ENCODE measurements at regions not wholly inside any gene's neighbourhood (a gene's known extent, or its start where the extent isn't known, plus 50 kb on each side); places are given as distances from the start of the nearest gene placed in this dataset.

DNA sequence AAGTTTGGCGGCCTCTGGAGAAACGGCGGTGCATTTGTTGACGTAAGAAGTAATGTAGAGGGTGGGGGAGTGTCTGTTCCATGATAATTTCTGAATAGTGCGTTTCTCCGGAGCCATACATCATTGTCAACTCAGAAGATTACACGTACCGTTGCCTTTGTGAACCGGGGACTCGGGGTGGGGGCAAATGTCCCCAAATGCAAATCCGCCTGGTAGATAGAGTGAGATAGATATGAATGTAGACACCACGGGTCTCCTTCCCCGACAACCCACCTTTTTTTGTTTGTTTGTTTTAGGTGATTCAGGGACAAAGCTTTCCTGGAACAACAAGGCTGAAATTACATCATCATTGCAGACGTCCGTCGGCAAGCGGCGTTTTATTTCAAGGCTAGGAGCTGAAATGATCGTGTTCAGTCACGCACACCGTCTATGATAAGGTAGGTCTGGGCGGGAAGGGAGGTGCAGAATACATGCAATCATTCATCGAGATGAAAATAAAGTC lies 96.0 kb upstream of the PPP2R3B start:
- Mint-ChIP-seq H3K27me3 (ENCODE audit: low read depth in 3 of 3) (peaks cover 0 to 3% (median 0%) of the 10 kb centered on the region in 3 donors), H3K4me3 (no peak overlapping the region), H3K36me3 (no peaks in the 10 kb centered on the region), H3K4me1 (no peaks in the 10 kb centered on the region), H3K9me3 (peaks cover 12 to 54% (median 27%) of the 10 kb centered on the region in 7 donors), H3K27ac (no peak overlapping the region)
- H3K27ac ChIP-seq (ENCODE audit: low read depth in 1 of 2, low read length in 2 of 2), result no peak overlapping the region
- H3K9me3 ChIP-seq (replicated peaks in 1 of 2; ENCODE audit: control insufficient read depth in 1 of 2, insufficient read depth in 1 of 2, low read length in 2 of 2), result peaks cover 6 to 56% of the 10 kb centered on the region in 2 donors
- 91% methylated on average over 13 of the region's 23 CpGs for WGBS (ENCODE audit: insufficient coverage)
- TF ChIP-seq, protein P1, sequence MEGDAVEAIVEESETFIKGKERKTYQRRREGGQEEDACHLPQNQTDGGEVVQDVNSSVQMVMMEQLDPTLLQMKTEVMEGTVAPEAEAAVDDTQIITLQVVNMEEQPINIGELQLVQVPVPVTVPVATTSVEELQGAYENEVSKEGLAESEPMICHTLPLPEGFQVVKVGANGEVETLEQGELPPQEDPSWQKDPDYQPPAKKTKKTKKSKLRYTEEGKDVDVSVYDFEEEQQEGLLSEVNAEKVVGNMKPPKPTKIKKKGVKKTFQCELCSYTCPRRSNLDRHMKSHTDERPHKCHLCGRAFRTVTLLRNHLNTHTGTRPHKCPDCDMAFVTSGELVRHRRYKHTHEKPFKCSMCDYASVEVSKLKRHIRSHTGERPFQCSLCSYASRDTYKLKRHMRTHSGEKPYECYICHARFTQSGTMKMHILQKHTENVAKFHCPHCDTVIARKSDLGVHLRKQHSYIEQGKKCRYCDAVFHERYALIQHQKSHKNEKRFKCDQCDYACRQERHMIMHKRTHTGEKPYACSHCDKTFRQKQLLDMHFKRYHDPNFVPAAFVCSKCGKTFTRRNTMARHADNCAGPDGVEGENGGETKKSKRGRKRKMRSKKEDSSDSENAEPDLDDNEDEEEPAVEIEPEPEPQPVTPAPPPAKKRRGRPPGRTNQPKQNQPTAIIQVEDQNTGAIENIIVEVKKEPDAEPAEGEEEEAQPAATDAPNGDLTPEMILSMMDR (IDR thresholded peaks at IDR 0.05), result no peak
- H3K27me3 ChIP-seq (ENCODE audit: control insufficient read depth in 2 of 2, insufficient read depth in 2 of 2, low read length in 2 of 2), result no peaks in the 10 kb centered on the region
- no peaks in the 10 kb centered on the region for H4K20me1 ChIP-seq (ENCODE audit: insufficient read depth, low read length)
- no peaks in the 10 kb centered on the region for H3K36me3 ChIP-seq (replicated peaks in 1 of 2; ENCODE audit: control insufficient read depth in 1 of 2, insufficient read depth in 2 of 2, low read length in 2 of 2)
- no peak overlapping the region for H3K4me2 ChIP-seq (replicated peaks; ENCODE audit: extremely low read depth, low read length, poor library complexity, severe bottlenecking)
- no peak overlapping the region for H3K9ac ChIP-seq (ENCODE audit: insufficient read depth, low read length, poor library complexity, severe bottlenecking)
- DNase-seq, result no peak
- H2AFZ ChIP-seq (ENCODE audit: insufficient read depth, low read depth, low read length, poor library complexity, severe bottlenecking), result no peak overlapping the region
- H3K4me3 ChIP-seq (replicated peaks in 1 of 3; ENCODE audit: low read depth in 2 of 3, low read length in 3 of 3), result no peak overlapping the region
- no peaks in the 10 kb centered on the region for H3K4me1 ChIP-seq (ENCODE audit: control insufficient read depth in 1 of 2, insufficient read depth in 2 of 2, low read length in 2 of 2)
- no peaks in the 10 kb centered on the region for H3K79me2 ChIP-seq (ENCODE audit: insufficient read depth, low read length)
- intact Hi-C loops (cut with micrococcal nuclease), result no loop called here

- H3K9me3 ChIP-seq (replicated peaks in 1 of 2; ENCODE audit: control insufficient read depth in 1 of 2, insufficient read depth in 1 of 2, low read length in 2 of 2), result peaks cover 6 to 49% of the 10 kb centered on the region in 2 donors
- H3K9ac ChIP-seq (ENCODE audit: insufficient read depth, low read length, poor library complexity, severe bottlenecking), result no peak overlapping the region
- H3K4me3 ChIP-seq (replicated peaks in 1 of 3; ENCODE audit: low read depth in 2 of 3, low read length in 3 of 3), result no peak overlapping the region
- no peaks in the 10 kb centered on the region for H4K20me1 ChIP-seq (ENCODE audit: insufficient read depth, low read length)
- Mint-ChIP-seq H3K4me3 (no peak overlapping the region), H3K27ac (no peak overlapping the region), H3K36me3 (no peaks in the 10 kb centered on the region), H3K4me1 (no peaks in the 10 kb centered on the region), H3K27me3 (ENCODE audit: low read depth in 3 of 3) (peaks cover 1 to 3% (median 2%) of the 10 kb centered on the region in 3 donors), H3K9me3 (peaks cover 11 to 46% (median 24%) of the 10 kb centered on the region in 7 donors)
- no peaks in the 10 kb centered on the region for H3K27me3 ChIP-seq (ENCODE audit: control insufficient read depth in 2 of 2, insufficient read depth in 2 of 2, low read length in 2 of 2)
- H2AFZ ChIP-seq (ENCODE audit: insufficient read depth, low read depth, low read length, poor library complexity, severe bottlenecking), result no peak overlapping the region
- TF ChIP-seq, protein P1 (IDR thresholded peaks at IDR 0.05), result no peak
- no peaks in the 10 kb centered on the region for H3K36me3 ChIP-seq (replicated peaks in 1 of 2; ENCODE audit: control insufficient read depth in 1 of 2, insufficient read depth in 2 of 2, low read length in 2 of 2)
- no peaks in the 10 kb centered on the region for H3K4me1 ChIP-seq (ENCODE audit: control insufficient read depth in 1 of 2, insufficient read depth in 2 of 2, low read length in 2 of 2)
- H3K4me2 ChIP-seq (replicated peaks; ENCODE audit: extremely low read depth, low read length, poor library complexity, severe bottlenecking), result no peak overlapping the region
- intact Hi-C loops (cut with micrococcal nuclease), result no loop called here
- no peak for DNase-seq
- H3K27ac ChIP-seq (ENCODE audit: low read depth in 1 of 2, low read length in 2 of 2), result no peak overlapping the region
- WGBS (ENCODE audit: insufficient coverage), result 89% methylated on average over 13 of the region's 13 CpGs
- no peaks in the 10 kb centered on the region for H3K79me2 ChIP-seq (ENCODE audit: insufficient read depth, low read length)
Measured at GRCh38 chrX:485368-485767, 98.7 kb upstream of the PPP2R3B start.

Measured in CD14-positive monocyte (primary cell).